ENCODE measurements at regions not wholly inside any gene's neighbourhood (a gene's known extent, or its start where the extent isn't known, plus 50 kb on each side); places are given as distances from the start of the nearest gene placed in this dataset.

DNA sequence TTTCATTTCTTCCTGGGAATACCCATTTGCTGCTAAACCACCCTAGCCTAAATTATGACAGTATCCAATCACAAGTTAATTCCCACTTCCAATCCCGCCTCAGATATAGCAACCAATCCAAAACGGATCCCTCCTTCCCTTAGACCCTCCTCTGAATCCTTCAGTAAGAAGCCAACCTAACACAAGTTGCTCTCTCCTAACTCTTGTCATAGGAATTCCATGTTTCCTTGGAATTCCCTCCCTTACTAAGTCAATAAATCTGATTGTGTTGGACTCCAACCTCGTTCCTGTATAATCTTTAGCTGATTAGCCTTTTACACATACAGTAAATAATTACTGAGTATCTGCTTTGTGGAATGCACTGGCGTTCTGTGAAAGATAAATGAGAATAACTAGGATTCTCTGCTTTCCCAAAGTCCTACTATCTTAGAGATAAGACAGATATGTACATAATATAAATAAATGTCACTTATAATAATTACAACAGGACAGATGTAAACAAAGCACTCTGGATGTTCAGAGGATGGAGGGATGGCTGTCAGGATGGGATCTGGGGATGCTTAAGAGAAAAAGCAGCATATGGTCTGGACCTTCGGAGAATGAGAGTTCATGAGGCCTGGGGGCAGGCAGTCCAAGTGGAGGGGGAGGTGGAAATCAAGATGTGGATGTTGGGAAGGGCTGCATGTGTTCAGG, 185.8 kb upstream of the SOX5 start:
- ATAC-seq (no peak), DNase-seq (no peak)

DNA sequence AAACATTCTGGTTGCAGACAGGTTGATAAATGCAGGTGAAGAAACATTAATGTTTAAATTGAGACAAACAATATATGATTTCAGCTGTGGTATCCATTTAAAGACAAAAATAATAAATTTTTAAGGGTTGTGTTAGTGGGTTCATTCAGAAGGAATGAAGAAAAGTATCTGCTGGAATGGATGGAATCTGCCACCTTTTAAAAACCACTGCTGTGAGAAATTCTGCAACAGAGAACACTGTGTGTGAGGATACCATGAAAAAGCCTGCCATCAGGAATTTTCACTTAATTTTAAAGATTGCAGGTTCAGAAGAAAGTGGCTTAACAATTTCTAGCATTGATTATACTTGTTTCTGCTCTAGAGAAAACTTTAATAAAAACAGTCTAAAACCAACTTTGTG, 184.6 kb upstream of the SOX5 start:
- ATAC-seq: no peak
- DNase-seq: no peak

DNA sequence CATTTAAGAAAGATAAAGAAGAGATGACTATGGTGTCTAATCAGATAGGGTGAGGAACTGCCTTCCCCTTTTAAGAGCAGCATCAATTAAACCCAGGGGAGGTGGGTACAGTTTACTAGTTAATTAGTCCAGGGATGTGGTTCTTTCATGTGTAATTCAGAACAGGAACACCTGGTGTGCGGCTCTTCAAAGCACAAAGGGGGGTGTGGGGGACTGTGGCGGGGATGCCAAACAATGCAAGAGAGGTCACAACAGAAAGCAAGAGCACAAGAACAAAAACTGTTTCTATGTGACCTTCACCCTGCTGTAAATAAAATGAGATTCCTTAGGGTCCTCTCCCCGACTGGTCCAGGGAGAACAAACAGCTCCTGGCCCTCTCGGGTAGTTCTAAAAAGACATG, 183.9 kb upstream of the SOX5 start:
- no peak for DNase-seq
- ATAC-seq: no peak

- no peak for ATAC-seq
Observed at GRCh38 chr12:24127919-24128721, 178.7 kb upstream of the SOX5 start.

GRCh38 chr12:24125280-24125679, 175.8 kb upstream of the SOX5 start:
- ATAC-seq (no peak), DNase-seq (no peak)

More at GRCh38 chr12:24127919-24128721, 178.7 kb upstream of the SOX5 start:
- DNase-seq: no peak

DNA sequence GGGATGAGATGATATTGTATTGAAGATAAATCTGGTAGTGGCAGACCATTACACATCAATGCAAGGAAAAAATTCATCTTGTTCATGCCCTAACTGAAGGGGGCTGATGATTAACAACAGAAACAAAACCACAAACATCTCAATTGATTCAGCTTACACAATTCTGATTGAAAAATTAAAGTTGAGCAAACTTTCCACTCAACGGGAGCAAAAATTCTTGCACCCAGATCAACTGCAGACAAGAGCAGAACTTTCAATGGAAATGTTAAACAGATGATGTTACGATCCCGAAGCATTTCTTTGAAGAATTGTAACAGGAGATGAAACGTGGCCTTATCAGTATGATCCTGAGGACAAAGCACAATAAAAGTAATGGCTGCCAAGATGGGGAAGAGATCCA, 172.4 kb upstream of the SOX5 start:
- DNase-seq (no peak), ATAC-seq (no peak)

DNA sequence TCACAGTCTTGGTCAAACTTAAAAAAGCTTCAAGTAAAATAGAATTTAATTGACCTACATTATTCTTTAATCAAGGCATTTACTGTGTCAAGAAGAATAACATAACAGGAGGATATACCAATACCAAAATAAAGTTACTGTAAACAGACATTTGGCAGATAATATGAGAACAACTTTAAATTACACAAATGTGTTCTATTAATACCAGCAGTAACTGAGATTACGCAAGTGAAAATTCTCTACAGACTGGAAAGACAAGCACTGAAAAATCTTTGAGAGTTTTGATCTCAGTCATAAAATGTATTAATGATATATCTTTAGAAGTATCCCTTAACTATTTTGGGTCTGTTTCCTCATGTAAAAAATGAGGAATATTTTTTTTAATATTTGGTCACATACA, 169.2 kb upstream of the SOX5 start:
- no peak for ATAC-seq
- DNase-seq: no peak

DNA sequence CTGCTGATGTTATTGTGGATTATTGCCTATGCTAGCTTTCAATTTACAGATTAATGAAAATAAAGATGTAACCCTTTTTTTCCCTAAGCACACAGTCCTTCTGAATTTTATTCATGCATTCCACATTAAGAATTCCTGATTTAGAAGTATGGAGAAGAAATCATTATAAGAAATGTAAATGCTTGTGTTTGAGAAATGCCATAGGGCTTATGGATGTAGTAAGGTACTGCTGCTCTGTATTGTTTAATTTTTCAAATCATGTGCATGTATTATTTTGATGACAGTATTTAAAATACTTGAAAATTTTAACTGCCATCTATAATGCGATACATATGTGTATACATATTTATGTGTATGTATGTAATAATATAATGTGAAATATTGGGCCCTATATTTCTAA, 167.1 kb upstream of the SOX5 start:
- DNase-seq (no peak), ATAC-seq (no peak)

- DNase-seq (no peak), ATAC-seq (no peak)
Observed at GRCh38 chr12:24113701-24114100, 164.2 kb upstream of the SOX5 start.

- DNase-seq: no peak
- ATAC-seq: no peak
Observed at GRCh38 chr12:24111616-24112015, 162.1 kb upstream of the SOX5 start.

GRCh38 chr12:24111086-24111485, 161.6 kb upstream of the SOX5 start:
- DNase-seq (no peak), ATAC-seq (no peak)

DNA sequence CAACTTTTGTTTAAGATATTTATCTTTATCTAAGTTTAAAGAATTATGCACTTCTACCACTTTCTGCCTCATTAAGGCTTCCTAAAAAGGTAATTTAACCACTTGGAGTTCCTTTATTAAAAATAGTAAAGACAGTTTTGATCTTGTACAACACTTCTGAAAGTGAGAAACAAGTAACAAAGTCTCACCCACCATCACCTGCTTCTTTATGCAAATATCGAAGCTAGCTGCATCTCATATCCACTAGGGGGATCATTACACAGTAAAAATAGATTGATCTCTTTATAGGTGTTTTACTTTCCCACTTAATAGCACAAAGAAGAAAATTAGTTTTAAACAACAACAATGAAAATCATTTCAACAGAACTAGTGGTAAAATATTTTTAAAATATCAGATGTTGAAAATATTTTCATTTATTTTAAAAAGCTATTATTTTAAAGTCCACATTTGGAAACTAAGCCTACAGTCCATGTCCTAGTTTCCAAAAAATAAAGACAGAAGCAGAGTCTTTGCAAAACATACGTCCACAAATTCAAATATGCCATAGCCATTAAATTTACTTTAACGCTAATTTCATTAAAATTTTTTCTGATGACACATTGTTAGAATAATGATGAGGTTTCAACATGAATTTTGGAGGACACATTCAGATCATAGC, 160.0 kb upstream of the SOX5 start:
- DNase-seq: no peak
- ATAC-seq: no peak

DNA sequence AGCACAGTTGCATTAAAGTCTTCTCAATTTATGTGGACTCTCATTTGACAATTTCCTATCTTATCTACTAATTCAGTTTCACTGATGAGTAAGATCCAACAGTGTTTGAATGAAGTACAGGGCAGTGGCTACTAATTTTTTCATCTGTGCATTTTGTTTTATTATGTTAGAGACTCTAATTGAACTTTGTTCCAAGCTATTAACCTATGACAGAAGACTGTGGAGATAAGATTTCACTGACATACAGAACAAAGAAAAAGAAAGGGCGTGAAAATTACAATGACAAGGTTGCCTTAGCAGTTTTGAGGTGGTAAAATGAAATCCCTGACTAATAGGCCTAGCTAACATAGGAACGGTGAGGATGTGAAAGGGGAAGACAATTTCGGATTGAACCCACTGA, 153.2 kb upstream of the SOX5 start:
- DNase-seq (no peak), ATAC-seq (no peak)

- no peak for DNase-seq
- ATAC-seq: no peak
Observed at GRCh38 chr12:24099576-24099975, 150.1 kb upstream of the SOX5 start.

DNA sequence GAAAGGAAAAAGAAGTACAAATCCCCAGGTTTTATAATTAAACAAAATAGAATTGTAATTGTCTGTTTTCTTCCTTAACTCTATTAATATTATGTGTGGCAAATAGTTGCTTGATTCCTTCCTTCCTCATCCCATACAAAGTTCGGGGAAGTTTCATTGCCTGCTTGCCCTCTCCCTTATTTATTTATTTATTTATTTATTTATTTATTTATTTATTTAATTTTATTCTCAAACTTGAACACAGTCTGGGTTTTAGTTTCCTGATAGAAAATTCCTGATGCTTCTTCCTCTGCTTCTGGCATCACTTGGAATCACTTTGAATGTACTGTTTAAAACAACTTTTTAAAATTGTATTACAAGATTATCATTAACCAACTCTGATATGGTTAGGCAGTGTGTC, 145.8 kb upstream of the SOX5 start:
- DNase-seq: no peak
- ATAC-seq: no peak

GRCh38 chr12:24089510-24089890, 140.0 kb upstream of the SOX5 start:
- ATAC-seq (no peak), DNase-seq (no peak)

DNA sequence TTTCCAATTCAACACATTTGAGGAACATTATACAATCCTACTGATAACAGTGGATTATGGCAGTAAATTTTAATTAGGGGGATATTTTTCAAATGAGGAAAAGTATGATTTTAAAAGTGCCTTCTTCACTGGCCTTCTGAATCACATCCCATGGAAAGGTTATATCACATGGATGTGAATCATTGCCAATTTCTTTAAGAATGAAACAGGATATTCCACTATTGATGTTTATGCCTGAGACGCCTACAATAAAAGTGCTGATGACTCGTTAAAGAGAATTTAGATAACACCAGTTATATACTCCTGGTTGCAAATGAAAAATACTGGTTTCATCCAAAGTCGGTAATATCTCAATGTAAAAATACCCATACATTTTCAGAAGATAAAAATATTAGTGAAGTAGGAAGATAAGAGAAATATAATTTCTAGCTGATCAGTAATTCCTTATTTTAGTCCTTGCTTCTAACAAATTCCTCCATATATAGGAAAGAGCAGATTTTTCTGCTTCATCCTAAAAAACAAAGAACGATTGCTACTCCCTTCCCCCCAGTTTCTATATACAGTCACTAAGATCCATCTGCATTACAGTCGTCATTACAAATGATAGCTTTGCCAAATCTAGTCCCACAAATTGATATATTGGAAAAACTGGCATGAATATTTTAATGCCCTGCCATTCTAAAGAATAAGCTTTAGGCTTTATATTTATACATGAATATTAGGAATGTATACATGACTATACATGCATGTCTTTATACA, 139.5 kb upstream of the SOX5 start:
- no peak for DNase-seq

GRCh38 chr12:24087294-24087693, 137.8 kb upstream of the SOX5 start:
- no peak for DNase-seq
- no peak for ATAC-seq

More for the DNA sequence above, 139.5 kb upstream of the SOX5 start:
- no peak for ATAC-seq

GRCh38 chr12:24084800-24085199, 135.3 kb upstream of the SOX5 start:
- DNase-seq (no peak), ATAC-seq (no peak)

GRCh38 chr12:24083838-24084237, 134.4 kb upstream of the SOX5 start:
- DNase-seq (no peak), ATAC-seq (no peak)

DNA sequence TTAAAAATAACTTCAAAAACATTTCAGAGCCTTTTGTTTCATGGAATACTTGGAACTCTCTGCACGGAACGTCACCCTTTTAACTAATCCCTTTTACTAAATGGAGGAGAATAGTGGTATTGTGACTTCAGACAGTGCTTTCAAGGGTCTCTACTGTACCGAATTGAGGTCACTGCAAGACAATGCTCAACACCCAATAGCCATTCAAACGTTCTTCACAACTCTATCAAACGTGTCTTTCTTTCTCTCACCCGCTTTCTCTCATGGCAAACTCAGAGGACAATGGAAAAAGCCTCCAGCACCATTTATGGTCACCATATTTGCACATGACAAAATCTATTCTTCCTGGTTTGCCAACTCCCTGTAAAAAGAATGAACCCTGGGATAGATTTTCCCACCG, 132.1 kb upstream of the SOX5 start:
- no peak for ATAC-seq
- DNase-seq: no peak

DNA sequence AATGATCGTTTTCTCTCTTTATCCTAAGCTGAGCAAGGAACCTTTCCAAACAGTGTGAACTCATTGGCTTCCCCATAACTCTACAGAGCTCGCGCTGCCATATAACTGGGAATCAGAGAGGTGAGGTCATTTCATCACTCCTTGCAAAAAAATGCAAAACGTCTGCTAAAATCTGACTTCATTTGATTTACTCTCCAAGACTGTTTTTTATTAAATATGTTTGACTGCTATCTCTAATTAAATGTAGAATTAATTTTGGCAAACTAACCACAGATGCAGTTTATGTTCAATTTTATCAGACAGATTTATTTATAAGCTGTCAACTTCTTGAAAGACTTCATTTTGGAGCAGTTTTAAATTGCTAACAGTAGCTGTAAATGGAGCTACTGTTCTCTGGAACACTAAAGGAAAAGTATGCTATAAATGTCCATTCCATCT, 131.6 kb upstream of the SOX5 start:
- ATAC-seq (no peak), DNase-seq (no peak)

GRCh38 chr12:24080465-24080864, 131.0 kb upstream of the SOX5 start:
- DNase-seq (no peak), ATAC-seq (no peak)
